GM12892 (cell line): ENCODE measurements at regions not wholly inside any gene's neighbourhood (a gene's known extent, or its start where the extent isn't known, plus 50 kb on each side); places are given as distances from the start of the nearest gene placed in this dataset.

Experiments used
- POLR2A ChIP-seq: IDR thresholded peaks from 2 replicates; pipeline ENCODE4 v1.6.1; 2011; ENCODE audit warnings: low read depth, low read length, control low read depth
- POLR2AphosphoS5 ChIP-seq: IDR thresholded peaks from 2 replicates; pipeline ENCODE4 v1.6.1; 2011; ENCODE audit warnings: low read depth, low read length, control low read depth
- TAF1 ChIP-seq: IDR thresholded peaks from 2 replicates; pipeline ENCODE4 v1.6.1; 2011; ENCODE audit warnings: low read depth, mild to moderate bottlenecking, control low read depth, low read length, borderline replicate concordance

- TF ChIP-seq POLR2AphosphoS5 (peak; percentile 43; the same call in 1 of the 2 replicates), POLR2A (no peak), TAF1 (no peak)
These were observed 63.9 kb upstream of the PTGR2 start for GRCh38 chr14:73787486-73788316.
